ENCODE measurements at regions not wholly inside any gene's neighbourhood (a gene's known extent, or its start where the extent isn't known, plus 50 kb on each side); places are given as distances from the start of the nearest gene placed in this dataset.

- no peak for TF ChIP-seq EP300 (IDR thresholded peaks at IDR 0.05)
- no peak for TF ChIP-seq CTCF (IDR thresholded peaks at IDR 0.05)
- no peak for TF ChIP-seq POLR2A (IDR thresholded peaks at IDR 0.05)
- no peak for TF ChIP-seq POLR2AphosphoS5 (IDR thresholded peaks at IDR 0.05)
- H3K9me3 ChIP-seq: no peaks in the 10 kb centered on the region
- WGBS, 5 donors: 36 to 67% (median 66%) methylated on average over 1 of the region's 1 CpG
- no peak overlapping the region for H3K27ac ChIP-seq
- H3K4me1 ChIP-seq: no peaks in the 10 kb centered on the region
- H3K36me3 ChIP-seq: no peaks in the 10 kb centered on the region
- intact Hi-C loops (cut with DNase I; ENCODE audit: low total_unique reads): no loop called here
- no peaks in the 10 kb centered on the region for H3K27me3 ChIP-seq
- no peak overlapping the region for H3K4me3 ChIP-seq
- no peak for DNase-seq
Observed at GRCh38 chr1:78385744-78386462, 104.9 kb upstream of the PTGFR start.

- Histone ChIP-seq H3K4me3 (no peak overlapping the region), H3K4me1 (no peaks in the 10 kb centered on the region), H3K27ac (no peak overlapping the region), H3K36me3 (no peaks in the 10 kb centered on the region), H3K9me3 (no peaks in the 10 kb centered on the region), H3K27me3 (no peaks in the 10 kb centered on the region)
- intact Hi-C loops (cut with DNase I; ENCODE audit: low total_unique reads): no loop called here
- TF ChIP-seq POLR2A (IDR thresholded peaks at IDR 0.05): no peak
- TF ChIP-seq EP300 (IDR thresholded peaks at IDR 0.05): no peak
- no peak for TF ChIP-seq POLR2AphosphoS5 (IDR thresholded peaks at IDR 0.05)
- no peak for TF ChIP-seq CTCF (IDR thresholded peaks at IDR 0.05)
- 68 to 70% (median 70%) methylated on average over 2 of the region's 2 CpGs for WGBS, 5 donors
- peak in 1 of 2 donors; percentile 15 for DNase-seq
Observed at GRCh38 chr1:78387201-78387600, 103.6 kb upstream of the PTGFR start.

GRCh38 chr1:78387871-78388270, 102.9 kb upstream of the PTGFR start:
- Histone ChIP-seq H3K4me1 (no peaks in the 10 kb centered on the region), H3K27me3 (no peaks in the 10 kb centered on the region), H3K4me3 (no peak overlapping the region), H3K36me3 (no peaks in the 10 kb centered on the region), H3K27ac (no peak overlapping the region), H3K9me3 (no peaks in the 10 kb centered on the region)
- DNase-seq: peak in 1 of 2 donors; percentile 57
- WGBS, 5 donors: 43 to 61% (median 57%) methylated on average over 1 of the region's 1 CpG
- TF ChIP-seq EP300 (IDR thresholded peaks at IDR 0.05) (no peak), CTCF (IDR thresholded peaks at IDR 0.05) (no peak)
- intact Hi-C loops (cut with DNase I; ENCODE audit: low total_unique reads): no loop called here

GRCh38 chr1:78388275-78388674, 102.5 kb upstream of the PTGFR start:
- peak in 1 of 2 donors; percentile 4 for DNase-seq
- intact Hi-C loops (cut with DNase I; ENCODE audit: low total_unique reads): no loop called here
- Histone ChIP-seq H3K4me3 (no peak overlapping the region), H3K27me3 (no peaks in the 10 kb centered on the region), H3K4me1 (no peaks in the 10 kb centered on the region), H3K27ac (no peak overlapping the region), H3K36me3 (no peaks in the 10 kb centered on the region), H3K9me3 (no peaks in the 10 kb centered on the region)
- TF ChIP-seq POLR2AphosphoS5 (IDR thresholded peaks at IDR 0.05) (no peak), CTCF (IDR thresholded peaks at IDR 0.05) (no peak), POLR2A (IDR thresholded peaks at IDR 0.05) (no peak), EP300 (IDR thresholded peaks at IDR 0.05) (no peak)
